HUES6 (cell line): ENCODE measurements at regions not wholly inside any gene's neighbourhood (a gene's known extent, or its start where the extent isn't known, plus 50 kb on each side); places are given as distances from the start of the nearest gene placed in this dataset.

Experiments
- H3K27ac ChIP-seq: 2 replicates; pipeline ENCODE4 v1.7.0; 2013; ENCODE audit warnings: low read depth, mild to moderate bottlenecking, low read length, inconsistent platforms
- H3K27me3 ChIP-seq: 2 replicates; pipeline ENCODE4 v1.6.1; 2013; ENCODE audit warnings: low read length; ENCODE audit not compliant: control insufficient read depth, insufficient read depth
- H3K36me3 ChIP-seq: 2 replicates; pipeline ENCODE4 v1.6.1; 2013; ENCODE audit warnings: low read length; ENCODE audit not compliant: control insufficient read depth, insufficient read depth
- H3K4me1 ChIP-seq: 2 replicates; pipeline ENCODE4 v1.6.1; 2013; ENCODE audit warnings: low read length; ENCODE audit not compliant: control insufficient read depth, insufficient read depth
- H3K4me3 ChIP-seq: 2 replicates; pipeline ENCODE4 v1.5.1; 2013; ENCODE audit warnings: low read depth, low read length
- H3K9ac ChIP-seq: one replicate; pipeline ENCODE4 v1.6.1; 2013; ENCODE audit warnings: mild to moderate bottlenecking, low read length
- H3K9me3 ChIP-seq: 2 replicates; pipeline ENCODE4 v1.6.1; 2013; ENCODE audit warnings: low read depth, low read length; ENCODE audit not compliant: control insufficient read depth, insufficient read depth

DNA sequence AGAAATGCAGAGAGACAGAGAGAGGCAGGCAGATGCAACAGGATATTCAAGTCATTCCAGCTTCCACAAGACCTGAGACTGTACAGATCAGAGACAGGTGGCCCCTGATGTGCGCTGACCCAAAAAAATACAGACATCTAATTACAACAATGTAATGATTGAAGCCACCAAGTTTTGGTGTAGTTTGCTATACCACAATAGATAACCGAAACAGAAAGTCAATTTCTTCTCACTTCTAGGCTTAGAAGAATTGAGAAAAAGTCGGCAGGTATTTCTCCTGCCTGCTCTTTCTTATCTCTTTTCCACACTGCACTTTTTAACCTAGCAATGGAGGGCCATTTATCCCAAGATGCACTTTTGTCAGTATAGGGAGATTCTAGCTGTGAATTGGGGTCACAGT, 949.2 kb downstream of the CDH11 start:
- Histone ChIP-seq H3K36me3 (no peaks in the 10 kb centered on the region), H3K9me3 (no peaks in the 10 kb centered on the region; the same call in 1 of the 2 replicates), H3K9ac (no peak overlapping the region), H3K27ac (no peak overlapping the region), H3K4me1 (no peaks in the 10 kb centered on the region), H3K27me3 (no peaks in the 10 kb centered on the region), H3K4me3 (no peak overlapping the region)

DNA sequence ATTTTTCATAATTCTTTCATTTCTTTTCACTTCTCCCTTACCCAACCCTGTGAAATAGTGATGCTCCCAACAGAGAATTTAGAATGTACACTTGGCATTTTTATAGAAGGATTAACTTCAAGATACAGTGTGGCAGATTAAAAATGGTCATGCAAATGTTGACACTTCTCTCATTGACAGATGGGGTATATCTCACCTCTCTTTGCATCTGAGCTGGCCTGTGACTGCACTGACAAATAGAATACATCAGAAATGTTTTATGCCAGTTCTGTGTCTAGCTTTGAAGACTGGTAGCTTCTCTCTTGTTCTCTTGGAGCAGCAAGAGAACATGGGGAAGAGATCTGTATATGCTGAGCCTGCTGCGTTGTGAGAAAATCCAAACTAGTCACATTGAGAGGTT, 949.6 kb downstream of the CDH11 start:
- H3K9me3 ChIP-seq = no peaks in the 10 kb centered on the region; the same call in 1 of the 2 replicates
- H3K27ac ChIP-seq = no peak overlapping the region
- no peaks in the 10 kb centered on the region for H3K27me3 ChIP-seq
- no peaks in the 10 kb centered on the region for H3K4me1 ChIP-seq
- H3K36me3 ChIP-seq = no peaks in the 10 kb centered on the region
- H3K4me3 ChIP-seq = no peak overlapping the region
- no peak overlapping the region for H3K9ac ChIP-seq

DNA sequence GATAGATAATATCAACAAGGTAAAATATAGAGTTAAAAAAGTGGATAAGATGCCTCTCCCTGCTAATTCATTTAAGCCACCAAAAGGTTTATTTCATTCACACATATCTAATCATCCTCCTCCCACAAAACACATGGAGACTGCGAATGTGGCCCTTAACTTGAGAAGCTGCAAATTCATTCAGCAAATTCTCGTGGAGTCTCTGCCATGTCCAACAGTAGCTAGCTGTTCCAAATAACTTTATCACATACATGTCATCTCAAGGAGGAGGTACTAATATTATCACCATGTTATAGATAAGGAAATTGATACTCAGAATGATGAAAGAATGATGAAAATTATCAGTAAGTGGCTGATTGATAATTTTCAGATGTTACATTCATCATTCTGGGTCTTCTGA, 950.2 kb downstream of the CDH11 start:
- no peaks in the 10 kb centered on the region for H3K27me3 ChIP-seq
- H3K4me3 ChIP-seq = no peak overlapping the region
- H3K9ac ChIP-seq = no peak overlapping the region
- no peak overlapping the region for H3K27ac ChIP-seq
- no peaks in the 10 kb centered on the region for H3K4me1 ChIP-seq
- H3K9me3 ChIP-seq = no peaks in the 10 kb centered on the region
- no peaks in the 10 kb centered on the region for H3K36me3 ChIP-seq

DNA sequence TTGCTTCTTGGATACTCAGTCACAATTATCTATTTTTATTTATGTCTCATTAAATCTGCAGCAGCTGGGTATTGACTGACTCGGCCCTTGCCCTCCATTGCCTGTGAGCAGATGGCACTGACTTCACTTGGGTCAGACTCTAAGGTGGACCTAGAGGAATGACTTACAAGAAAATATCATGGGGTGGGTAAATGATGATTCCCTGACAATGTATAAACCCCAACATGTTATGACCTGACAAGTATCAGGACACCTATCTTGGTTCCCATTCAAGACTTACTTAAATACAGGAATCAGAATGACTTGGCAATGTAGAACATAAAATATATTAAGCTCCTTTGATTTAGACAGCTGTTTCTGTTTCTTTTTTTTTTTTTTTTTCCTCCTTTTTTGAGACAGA, 953.5 kb downstream of the CDH11 start:
- no peaks in the 10 kb centered on the region for H3K27me3 ChIP-seq
- no peaks in the 10 kb centered on the region for H3K9me3 ChIP-seq
- H3K4me1 ChIP-seq = no peaks in the 10 kb centered on the region
- H3K36me3 ChIP-seq = no peaks in the 10 kb centered on the region
- H3K9ac ChIP-seq = no peak overlapping the region
- no peak overlapping the region for H3K4me3 ChIP-seq
- H3K27ac ChIP-seq = no peak overlapping the region

DNA sequence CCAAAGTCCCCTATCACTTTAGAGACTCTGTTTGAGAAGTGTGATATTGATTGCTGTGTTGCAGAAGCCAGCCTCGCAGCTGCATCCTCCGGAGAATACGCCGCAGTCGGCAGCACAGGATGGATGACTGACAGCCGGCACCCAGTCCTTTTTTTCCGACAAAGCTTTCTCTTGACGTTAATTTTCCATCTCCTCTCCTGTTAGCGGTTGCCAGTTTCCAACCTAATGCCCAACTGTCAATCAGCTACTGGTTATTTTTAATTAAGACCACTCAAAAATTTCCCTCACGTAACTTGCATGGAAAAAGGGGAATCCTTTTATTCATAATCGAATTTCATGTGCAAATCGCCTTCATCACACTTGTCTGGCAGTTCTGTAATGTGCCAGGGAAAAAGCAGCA, 953.9 kb downstream of the CDH11 start:
- Histone ChIP-seq H3K9me3 (no peaks in the 10 kb centered on the region), H3K27ac (no peak overlapping the region), H3K9ac (no peak overlapping the region), H3K27me3 (no peaks in the 10 kb centered on the region), H3K4me1 (no peaks in the 10 kb centered on the region), H3K36me3 (no peaks in the 10 kb centered on the region), H3K4me3 (no peak overlapping the region)

DNA sequence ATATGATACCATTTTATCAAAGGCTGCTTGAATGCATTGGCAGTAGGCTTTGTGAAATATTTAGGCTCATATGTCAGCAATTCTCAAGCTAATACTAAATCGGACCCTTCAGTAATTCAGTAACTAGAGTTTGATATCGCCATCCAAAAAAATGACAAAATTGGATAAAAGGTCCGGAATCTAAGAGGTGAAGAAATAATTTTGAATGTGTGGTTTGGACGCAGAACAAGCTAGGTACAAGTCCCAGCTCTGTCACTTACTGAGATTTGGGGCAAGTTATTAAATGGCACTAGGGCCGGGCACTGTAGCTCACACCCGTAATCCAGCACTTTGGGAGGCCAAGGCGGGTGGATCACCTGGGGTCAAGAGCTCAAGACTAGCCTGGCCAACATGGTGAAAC, 956.5 kb downstream of the CDH11 start:
- Histone ChIP-seq H3K27ac (no peak overlapping the region), H3K4me3 (no peak overlapping the region), H3K4me1 (no peaks in the 10 kb centered on the region), H3K9ac (no peak overlapping the region), H3K36me3 (no peaks in the 10 kb centered on the region), H3K27me3 (no peaks in the 10 kb centered on the region), H3K9me3 (no peaks in the 10 kb centered on the region)

DNA sequence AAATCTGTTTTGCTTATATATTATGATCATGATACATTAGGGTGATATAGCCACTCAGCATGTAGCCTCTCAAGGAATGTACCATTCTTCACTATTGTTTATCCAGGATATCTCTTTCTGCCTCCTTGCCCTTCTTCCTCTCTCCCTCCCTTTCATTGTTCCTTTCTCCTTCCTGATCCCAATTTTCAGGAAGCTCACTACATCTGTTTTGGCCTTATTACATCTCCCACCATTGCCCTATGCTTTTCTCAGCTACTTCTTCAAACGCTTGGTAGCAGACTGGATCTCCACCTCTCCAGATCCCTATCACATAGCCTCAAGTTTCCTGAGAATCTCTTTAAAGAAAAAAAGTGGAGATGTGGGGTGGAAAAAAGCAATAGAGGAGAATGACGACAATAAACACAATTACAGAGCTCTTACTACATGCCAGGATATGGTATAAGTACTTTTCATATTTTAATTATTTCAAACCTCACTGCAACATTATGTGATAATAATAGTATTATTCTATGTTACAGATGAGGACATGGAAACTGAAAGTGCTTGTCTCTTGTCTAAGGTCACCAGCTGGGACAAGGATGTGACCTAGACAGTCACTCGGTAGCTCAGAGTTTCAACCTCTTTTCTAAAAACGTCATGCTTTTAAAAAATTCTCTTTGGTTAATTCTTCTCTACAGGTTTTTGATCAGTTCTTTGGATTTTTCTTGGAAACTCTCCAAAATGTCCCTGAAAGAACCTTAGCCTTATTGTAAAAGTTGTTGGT, 959.1 kb downstream of the CDH11 start:
- no peaks in the 10 kb centered on the region for H3K36me3 ChIP-seq
- no peaks in the 10 kb centered on the region for H3K27me3 ChIP-seq
- H3K4me3 ChIP-seq = no peak overlapping the region
- H3K9ac ChIP-seq = no peak overlapping the region
- no peaks in the 10 kb centered on the region for H3K9me3 ChIP-seq
- H3K4me1 ChIP-seq = no peaks in the 10 kb centered on the region
- no peak overlapping the region for H3K27ac ChIP-seq

DNA sequence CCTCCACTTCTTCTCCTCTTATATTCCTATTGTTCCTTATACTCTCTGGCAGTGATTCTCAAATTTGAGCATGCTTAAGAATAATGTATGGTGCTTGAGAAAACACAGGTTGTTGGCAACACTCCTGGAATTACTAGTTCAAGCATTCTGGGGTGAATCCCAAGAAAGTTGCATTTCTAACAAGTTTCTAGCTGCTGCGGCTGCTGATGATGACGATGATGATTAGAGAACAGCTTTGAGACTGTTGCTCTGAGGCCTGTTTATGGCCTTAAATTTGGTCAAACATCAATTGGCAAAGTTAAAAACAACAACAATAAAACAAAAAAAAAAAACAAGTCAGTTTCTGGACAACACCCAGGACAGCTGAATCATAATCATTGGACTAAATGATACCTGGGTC, 961.9 kb downstream of the CDH11 start:
- Histone ChIP-seq H3K27ac (no peak overlapping the region), H3K36me3 (no peaks in the 10 kb centered on the region), H3K9me3 (no peaks in the 10 kb centered on the region), H3K4me3 (no peak overlapping the region), H3K4me1 (no peaks in the 10 kb centered on the region), H3K9ac (no peak overlapping the region), H3K27me3 (no peaks in the 10 kb centered on the region)

DNA sequence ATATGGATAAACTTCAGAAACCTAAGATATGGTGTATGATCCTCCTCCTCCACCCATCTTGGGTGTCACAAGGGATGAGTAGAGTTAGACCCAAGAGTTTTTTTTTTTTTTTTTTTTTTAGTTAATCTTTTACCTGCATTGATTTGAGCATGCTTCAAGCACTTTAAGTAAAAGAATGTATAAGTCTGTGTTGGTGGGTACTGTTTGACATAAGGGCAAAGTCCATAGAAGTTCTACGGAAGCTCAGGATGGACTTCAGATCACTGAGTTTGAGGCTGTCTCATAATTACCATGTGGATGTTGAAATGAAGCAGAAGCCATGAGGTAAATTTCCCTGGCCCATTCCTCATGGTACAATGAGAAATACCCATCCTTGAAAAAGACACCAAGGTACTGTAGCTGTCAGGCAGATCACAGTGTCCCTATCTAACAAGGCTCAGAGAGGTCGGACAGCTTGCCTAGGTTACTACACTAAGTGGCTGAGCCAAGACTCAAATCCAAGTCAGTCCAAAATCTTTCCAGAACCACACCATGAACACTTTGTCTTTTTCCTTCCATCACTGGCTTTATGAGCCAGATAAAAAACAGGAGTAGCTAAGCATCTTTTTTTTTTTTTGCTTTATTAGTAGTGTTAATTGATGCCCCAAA, 962.8 kb downstream of the CDH11 start:
- Histone ChIP-seq H3K27ac (no peak overlapping the region), H3K4me3 (no peak overlapping the region), H3K4me1 (no peaks in the 10 kb centered on the region), H3K9ac (no peak overlapping the region), H3K27me3 (no peaks in the 10 kb centered on the region), H3K9me3 (no peaks in the 10 kb centered on the region), H3K36me3 (no peaks in the 10 kb centered on the region)

DNA sequence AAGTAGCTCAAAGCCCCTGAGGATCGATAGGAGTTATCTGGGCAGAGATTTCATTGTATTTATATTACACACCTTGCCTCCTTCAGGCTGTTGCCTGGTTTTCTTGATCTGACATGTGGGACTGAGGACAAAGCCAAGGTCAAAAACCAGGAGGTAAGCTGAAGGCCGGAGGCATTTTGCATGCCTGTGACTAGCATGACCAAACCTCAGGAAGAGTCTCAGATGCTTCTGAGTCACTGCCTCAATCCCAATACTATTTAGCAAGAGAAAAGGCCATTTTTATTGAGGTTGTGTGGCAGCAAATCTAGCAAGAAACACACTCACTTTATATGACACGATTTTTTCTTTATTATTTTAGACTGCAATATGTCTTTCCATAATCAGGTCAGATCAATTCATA, 968.1 kb downstream of the CDH11 start:
- no peaks in the 10 kb centered on the region for H3K9me3 ChIP-seq
- H3K27ac ChIP-seq = no peak overlapping the region
- no peak overlapping the region for H3K9ac ChIP-seq

DNA sequence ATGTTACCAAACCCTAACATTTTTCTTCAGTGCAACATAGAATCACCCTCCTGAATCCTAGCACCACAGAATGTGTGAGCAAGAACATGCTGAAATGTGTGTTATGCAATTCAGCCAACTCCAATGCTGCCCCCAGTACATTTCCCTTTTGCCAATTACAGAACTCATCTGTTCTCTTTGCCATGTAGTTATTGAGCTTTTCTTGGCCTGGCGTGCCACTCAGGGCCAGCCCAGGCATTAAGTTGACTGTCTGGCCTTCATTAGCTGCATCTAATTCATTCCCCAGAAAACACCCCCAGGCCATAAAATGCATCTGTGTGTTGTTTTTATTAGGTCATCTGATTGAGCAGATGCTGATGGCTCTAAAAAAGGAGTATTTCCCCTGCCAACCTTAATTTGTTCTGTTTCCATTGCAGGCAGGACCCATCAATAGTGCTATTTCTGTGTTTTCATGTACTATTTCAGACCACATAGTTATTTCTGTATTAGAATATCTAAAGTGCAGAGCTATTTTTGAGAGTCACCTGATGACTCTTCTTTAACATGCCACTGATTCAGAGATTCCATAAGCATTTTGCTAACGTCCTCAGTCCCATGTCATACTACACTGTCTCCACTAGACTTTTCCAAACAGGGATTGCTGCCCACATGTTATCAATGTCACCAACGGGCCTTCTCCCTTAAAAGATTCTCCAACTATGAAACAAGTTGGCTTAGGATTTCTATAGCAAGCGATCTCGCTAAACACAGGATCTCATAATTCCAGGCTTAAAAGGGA, 969.7 kb downstream of the CDH11 start:
- no peaks in the 10 kb centered on the region for H3K4me1 ChIP-seq
- H3K36me3 ChIP-seq = no peaks in the 10 kb centered on the region
- no peak overlapping the region for H3K9ac ChIP-seq
- H3K27me3 ChIP-seq = no peaks in the 10 kb centered on the region
- H3K27ac ChIP-seq = no peak overlapping the region
- no peaks in the 10 kb centered on the region for H3K9me3 ChIP-seq
- no peak overlapping the region for H3K4me3 ChIP-seq

More for the DNA sequence above, 968.1 kb downstream of the CDH11 start:
- Histone ChIP-seq H3K4me1 (no peaks in the 10 kb centered on the region), H3K27me3 (no peaks in the 10 kb centered on the region), H3K36me3 (no peaks in the 10 kb centered on the region), H3K4me3 (no peak overlapping the region)
